Liver (tissue), 3 donors: ENCODE measurements at regions not wholly inside any gene's neighbourhood (a gene's known extent, or its start where the extent isn't known, plus 50 kb on each side); places are given as distances from the start of the nearest gene placed in this dataset.

Experiments used
- CTCF ChIP-seq: fragments of 150-350 bp; IDR thresholded peaks from 2 replicates; pipeline ENCODE4 v1.5.1; 2017; ENCODE audit warnings: improper control_type of control experiment, low read depth, low read length; ENCODE audit not compliant: missing input control
- EGR1 ChIP-seq, 2 donors: IDR thresholded peaks; 2 replicates each; pipeline ENCODE4 v1.6.1; 2016 to 2018; ENCODE audit warnings: antibody characterized with exemption in 2 of 2, low read depth in 2 of 2
- MAX ChIP-seq: IDR thresholded peaks from 2 replicates; pipeline ENCODE4 v1.6.1; 2016; ENCODE audit warnings: antibody characterized with exemption
- donor health status: healthy.
- donor health status: healthy.

- TF ChIP-seq CTCF (no peak), EGR1 (IDR thresholded peaks at IDR 0.05; ENCODE audit: low read depth in 2 of 2) (no peak), MAX (no peak)
Measured at GRCh38 chr9:18348083-18348475, 125.9 kb upstream of the ADAMTSL1 start.
